ENCODE measurements at regions not wholly inside any gene's neighbourhood (a gene's known extent, or its start where the extent isn't known, plus 50 kb on each side); places are given as distances from the start of the nearest gene placed in this dataset.

- no peak for DNase-seq
Observed at GRCh38 chr3:34920806-34921205, 718.5 kb upstream of the ARPP21 start.

DNA sequence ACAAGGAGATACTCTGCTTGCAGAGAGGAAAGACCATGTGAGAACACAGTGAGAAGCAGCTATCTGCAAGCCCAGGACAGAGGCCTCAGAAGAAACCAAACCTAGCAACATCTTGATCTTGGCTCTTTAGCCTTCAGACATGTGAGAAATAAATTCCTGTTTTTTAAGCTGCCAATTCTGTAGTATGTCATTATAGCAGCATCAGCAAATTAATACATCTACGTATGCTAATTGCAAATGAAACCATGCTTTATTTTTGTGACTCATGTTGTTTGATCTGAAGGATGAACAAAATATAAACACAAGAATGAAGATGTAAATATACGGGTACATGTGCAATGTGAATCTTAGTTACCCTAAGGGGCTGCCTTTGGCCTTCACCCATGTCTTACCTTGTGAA is 714.4 kb upstream of the ARPP21 start:
- DNase-seq, result no peak

DNA sequence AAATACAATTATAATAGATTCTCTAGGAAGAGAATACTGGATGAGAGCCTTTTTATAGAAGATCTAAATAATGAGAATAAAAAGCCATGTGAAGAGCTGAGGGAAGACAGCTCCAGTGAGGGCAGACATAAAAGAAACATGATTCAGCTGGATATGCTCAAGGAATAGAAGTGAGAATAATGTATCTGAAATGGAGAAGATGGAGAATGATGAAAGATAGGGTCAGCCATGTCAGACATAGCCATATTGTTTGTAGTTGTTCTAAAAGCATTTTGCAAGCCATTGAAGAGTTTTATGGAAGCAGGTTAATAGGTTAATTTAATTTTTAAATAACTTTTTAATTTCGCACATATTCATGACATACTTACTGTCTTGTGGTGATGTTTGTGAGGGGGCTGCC is 713.5 kb upstream of the ARPP21 start:
- no peak for DNase-seq

DNA sequence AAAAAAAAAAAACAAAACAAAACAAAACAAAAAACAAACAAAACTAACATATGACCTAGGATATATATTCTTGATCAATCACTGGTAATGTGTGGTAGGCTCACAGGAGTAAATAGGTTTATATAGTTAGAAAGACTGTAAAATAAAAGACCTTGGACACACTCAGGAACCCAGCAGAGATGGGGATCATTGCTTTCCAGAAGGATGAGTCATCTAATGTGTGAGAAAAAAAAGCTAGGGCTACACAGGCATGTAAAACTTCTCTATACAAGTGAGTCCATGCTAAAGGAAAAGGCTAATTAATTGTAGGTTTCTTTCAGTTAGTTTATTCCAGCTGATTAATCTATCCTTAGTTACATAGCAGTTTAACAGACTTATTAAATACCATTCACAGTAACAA is 710.3 kb upstream of the ARPP21 start:
- no peak for DNase-seq

DNA sequence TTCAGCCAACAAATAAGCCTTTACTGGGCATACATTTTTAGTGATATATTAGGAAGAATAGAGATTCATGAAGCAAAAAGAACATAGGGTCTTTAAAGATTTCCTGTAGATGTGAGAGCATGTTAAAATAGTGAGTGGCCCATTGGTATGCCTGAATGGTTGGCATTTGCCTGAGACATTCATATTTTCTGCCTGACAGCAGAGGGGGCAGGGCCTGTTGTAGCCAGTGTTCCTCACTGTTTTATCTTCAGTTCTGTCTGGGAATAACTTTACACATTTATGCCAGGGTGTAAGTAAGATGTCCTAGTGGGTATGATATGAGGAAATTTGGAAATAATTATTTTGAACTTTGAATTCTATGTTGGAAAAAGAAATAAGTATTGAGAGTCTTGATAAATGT is 704.7 kb upstream of the ARPP21 start:
- DNase-seq, result no peak

DNA sequence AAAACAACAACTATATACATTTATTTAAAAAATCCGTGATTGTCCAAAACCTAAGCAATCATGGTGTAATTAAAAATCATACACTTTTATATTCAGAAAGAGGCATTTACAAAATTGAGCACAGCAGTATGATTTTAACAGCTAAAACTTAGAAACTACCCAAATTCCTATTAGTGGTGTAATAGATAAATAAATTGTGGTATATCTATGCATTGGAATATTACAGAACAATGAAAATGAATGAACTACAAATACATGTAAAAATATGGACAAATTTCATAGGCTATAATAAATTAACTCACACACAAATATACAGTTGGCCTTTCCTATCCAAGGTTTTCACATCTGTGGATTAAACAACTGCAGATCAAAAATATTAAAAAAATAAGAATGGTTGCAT is 700.5 kb upstream of the ARPP21 start:
- no peak for DNase-seq

GRCh38 chr3:34942256-34942655 is 697.1 kb upstream of the ARPP21 start:
- DNase-seq, result no peak

DNA sequence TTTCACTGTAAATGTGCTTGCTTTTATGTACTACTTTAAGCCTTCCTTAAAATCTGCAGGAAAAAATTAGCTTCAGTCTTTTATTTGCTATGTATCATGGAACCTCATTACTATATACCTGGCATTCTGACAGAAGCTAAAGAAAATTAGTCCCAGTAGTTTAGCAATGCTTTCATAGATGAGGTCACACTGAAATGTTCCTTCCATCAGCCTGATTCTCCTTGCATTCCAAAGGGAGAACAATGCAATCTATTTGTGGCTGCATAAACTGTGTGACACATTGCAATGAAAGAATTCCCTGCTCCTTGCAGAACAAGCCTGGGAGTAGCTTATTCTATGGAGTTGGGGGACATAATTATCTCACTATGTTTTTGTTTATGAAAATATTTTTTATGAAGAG is 691.5 kb upstream of the ARPP21 start:
- no peak for DNase-seq

GRCh38 chr3:34948517-34948916 is 690.8 kb upstream of the ARPP21 start:
- no peak for DNase-seq

DNA sequence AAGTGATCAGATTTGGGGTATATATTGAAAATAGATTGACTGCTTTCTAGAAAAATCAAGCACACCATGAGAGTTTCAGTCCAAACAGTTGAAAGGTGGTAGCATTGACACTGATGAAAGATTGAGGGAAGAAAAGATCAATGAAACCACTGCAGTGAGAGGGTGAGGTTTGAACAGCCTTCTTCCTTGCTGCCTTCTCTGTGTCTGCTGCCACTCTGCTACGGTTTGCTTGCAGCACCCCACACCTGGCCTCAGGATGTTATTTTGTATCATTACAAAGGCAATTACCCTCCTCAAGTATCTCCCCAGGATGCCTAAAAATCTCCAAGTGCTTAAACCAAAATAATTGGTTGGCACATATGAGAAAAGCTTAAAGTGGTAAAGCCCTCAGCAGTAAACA is 683.6 kb upstream of the ARPP21 start:
- no peak for DNase-seq

DNA sequence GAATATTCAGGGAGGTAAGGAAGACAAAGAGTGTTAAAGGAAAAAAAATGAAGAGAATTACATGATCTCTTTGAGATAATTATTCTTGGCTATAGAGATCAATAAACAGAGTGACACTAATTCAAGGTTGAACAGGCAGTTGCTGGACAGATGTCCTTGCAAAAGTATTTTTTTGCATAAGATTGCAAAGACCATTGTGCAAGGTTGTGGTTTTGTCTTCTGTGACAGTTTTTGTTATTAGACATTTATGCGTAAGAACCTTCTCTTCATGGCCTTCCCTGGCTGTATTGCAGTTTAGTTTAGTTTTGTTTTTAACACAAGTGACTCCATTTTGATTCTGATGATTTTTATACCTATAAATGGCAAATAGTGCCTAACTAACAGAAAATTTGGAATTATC is 682.8 kb upstream of the ARPP21 start:
- DNase-seq, result no peak

DNA sequence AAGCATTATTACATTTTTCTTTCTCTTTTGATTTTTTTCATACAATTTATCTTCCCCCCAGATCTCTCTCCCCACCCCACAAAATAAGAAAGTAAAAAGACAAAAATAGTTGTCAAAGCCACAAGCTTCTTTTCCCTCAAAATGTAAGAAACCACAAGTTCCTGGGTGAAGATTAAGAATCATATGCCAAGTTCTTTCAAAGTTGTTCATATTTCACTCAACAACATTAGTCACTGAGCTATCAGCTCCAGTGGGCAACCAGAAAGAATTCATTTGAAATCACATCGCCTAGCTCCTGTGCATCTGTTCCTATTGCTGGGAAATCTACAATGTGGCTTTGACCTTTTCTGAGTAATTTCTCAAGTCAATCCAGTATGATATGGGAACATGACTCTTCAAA is 681.6 kb upstream of the ARPP21 start:
- no peak for DNase-seq

- DNase-seq, result no peak
Observed at GRCh38 chr3:34969513-34969912, 669.8 kb upstream of the ARPP21 start.

DNA sequence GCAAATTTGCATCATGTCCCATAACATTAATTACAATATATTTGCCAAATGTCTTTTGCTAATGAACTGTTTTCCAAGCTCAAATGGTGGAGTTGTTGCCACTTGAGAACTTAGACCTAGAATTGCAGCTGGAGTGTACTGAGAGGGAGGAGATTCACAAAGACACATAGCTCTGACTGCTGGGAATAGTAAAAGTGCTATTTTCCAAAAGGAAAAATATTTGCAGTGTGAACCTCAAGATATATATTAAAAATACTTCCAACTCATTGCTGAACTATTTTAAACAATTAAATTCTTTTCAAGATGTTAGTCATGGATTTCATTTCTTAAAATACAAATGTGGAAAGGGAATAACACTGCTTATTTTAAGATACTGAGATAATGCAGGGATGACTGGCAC is 666.8 kb upstream of the ARPP21 start:
- DNase-seq, result no peak

DNA sequence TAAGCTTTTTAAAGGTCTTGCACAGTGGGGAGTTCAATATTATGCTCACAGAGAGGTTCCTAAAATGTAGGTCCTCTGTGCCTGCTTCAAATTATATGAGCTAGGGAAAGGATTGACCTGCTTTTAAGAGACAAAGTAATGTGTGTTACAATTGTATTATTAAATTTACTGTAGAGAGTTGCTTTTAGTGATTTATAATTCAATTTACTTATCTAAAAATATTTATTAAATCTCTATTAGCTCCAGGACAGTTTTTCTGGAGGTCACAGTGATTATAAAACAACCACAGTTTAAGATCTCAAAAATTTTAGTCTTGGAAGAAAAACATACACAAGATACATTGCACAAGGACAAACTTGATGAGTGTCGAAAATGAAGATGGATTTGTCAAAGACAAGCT is 665.7 kb upstream of the ARPP21 start:
- DNase-seq, result no peak

DNA sequence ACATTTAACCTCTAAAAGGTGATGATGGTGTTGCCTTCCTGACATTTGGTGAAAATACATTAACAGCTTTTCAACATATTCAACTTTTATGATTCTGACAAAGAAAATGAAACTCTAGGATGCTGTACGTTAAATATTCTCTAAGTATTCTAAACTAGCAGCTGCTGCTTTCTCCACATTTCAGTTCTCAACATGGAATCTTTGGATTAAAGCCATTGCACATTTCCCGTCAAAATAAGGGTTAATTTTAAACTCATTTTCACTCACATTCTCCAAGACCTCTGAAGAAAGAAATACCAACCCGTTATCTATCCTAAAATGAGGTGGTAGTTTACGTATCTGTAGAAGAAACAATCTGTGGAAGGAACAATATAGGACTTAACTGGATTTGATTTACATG is 655.7 kb upstream of the ARPP21 start:
- DNase-seq, result no peak

DNA sequence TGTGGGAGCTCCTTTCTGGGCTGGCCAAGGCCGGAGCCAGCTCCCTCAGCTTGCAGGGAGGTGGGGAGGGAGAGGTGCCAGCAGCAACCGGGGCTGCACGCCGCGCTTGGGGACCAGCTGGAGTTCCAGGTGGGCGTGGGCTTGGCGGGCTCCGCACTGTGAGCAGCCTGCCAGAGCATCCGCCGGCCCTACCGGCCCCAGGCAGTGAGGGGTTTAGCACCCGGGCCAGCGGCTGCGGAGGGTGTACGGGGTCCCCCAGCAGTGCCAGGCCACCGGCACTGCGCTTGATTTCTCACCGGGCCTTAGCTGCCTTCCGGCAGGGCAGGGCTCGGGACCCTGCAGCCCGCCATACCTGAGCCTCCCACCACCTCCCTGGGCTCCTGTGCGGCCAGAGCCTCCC is 651.0 kb upstream of the ARPP21 start:
- no peak for DNase-seq

- DNase-seq, result no peak
Observed at GRCh38 chr3:34995796-34996430, 643.4 kb upstream of the ARPP21 start.

- DNase-seq, result no peak
Observed at GRCh38 chr3:34998902-34999301, 640.4 kb upstream of the ARPP21 start.

- DNase-seq, result no peak
Observed at GRCh38 chr3:35012214-35012613, 627.1 kb upstream of the ARPP21 start.

DNA sequence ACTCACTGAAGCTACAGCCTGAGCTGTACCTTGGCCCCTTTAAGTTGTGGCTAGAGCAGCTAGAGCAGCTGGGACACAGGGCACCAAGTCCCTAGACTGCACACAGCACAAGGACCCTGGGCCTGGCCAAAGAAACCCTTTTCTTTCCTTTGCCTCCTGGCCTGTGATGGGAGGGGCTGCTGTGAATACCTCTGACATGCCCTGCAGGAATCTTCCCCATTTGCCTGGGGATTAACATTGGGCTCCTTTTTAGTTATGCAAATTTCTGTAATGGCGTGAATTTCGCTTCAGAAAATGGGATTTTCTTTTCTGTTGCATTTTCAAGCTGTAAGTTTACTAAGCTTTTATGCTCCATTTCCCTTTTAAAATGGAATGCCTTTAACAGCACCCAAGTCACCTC is 611.2 kb upstream of the ARPP21 start:
- no peak for DNase-seq

- DNase-seq, result no peak
Observed at GRCh38 chr3:35042210-35042991, 596.9 kb upstream of the ARPP21 start.

DNA sequence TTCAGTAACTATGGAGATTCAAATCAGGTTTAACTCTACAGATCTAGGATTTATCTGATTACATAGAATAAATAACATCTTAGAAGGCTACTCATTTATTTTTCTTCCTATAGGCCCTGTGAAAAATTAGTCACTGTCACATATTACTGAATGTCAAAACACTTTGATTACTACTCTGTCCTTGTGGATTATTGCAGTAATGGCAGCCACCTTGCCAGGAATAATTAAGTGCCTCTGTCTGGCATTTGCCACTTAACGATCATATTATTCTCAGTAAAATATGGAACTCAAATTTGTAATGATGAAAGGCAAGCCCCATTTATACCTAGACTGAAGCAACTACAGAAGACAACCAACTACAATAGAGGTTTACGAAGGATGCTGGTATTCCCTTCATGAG is 596.3 kb upstream of the ARPP21 start:
- no peak for DNase-seq

DNA sequence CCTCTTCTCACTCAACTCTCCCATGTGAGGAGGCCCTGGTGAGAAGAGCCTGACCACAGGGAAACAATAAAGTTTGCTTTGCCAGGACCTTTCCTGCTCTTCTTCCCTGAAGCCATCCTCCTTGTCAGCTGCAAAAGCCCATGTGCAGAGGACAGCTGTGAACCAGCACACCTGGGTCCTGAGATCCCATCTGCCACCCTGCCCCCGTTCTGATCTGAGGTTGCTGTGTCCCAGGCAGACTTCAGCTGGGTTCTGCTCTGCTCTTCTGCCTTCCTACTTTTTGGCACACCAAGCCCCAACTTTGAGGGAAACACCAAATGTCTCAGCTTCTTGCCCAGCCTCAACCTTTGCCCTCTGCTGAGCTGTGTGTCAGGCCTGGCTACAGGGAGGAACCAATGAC is 595.1 kb upstream of the ARPP21 start:
- DNase-seq, result no peak

- DNase-seq, result no peak
Observed at GRCh38 chr3:35045118-35045517, 594.2 kb upstream of the ARPP21 start.
